Gastrocnemius medialis (tissue), 4 donors: ENCODE measurements at regions not wholly inside any gene's neighbourhood (a gene's known extent, or its start where the extent isn't known, plus 50 kb on each side); places are given as distances from the start of the nearest gene placed in this dataset.

ENCODE experiments used
- POLR2A ChIP-seq, 2 donors: fragments of 450-650 bp; IDR thresholded peaks; one replicate each; pipeline ENCODE4 v1.6.1; 2017; ENCODE audit warnings: antibody characterized with exemption in 2 of 2, mild to moderate bottlenecking in 2 of 2, moderate library complexity in 2 of 2
- TF ChIP-seq, protein P1 (sequence below), 5 experiments: fragments of 450-650 bp in 3 of 5; fragments of 200-600 bp in 2 of 5; sonication (generic) in 2 of 5; IDR thresholded peaks in 4 of 5; conservative IDR thresholded peaks in 1 of 5; 1 replicate in 4 of 5; 2 replicates in 1 of 5; pipeline ENCODE4 v1.5.1; 2016 to 2019; ENCODE audit warnings: antibody characterized with exemption in 5 of 5, mild to moderate bottlenecking in 3 of 5, moderate library complexity in 3 of 5

DNA sequence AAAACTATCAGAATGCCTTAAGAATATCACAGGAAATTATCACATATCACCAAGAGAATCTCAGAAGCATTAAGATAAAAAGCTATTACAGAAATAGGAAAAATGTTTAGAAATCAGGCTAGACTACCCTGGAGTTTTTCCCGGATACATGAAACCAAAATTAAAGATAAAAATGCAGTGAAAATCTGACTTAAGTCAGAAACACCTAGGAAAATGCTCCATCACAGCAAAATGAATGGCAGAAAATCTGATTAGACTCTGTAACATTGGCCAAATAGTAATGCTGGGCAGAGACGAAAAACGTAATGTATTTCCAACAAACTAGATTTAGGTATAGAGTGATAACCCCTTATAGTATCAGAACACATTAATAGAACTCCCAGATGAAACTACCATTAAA lies 1626.7 kb upstream of the C9orf72 start:
- TF ChIP-seq, protein P1, sequence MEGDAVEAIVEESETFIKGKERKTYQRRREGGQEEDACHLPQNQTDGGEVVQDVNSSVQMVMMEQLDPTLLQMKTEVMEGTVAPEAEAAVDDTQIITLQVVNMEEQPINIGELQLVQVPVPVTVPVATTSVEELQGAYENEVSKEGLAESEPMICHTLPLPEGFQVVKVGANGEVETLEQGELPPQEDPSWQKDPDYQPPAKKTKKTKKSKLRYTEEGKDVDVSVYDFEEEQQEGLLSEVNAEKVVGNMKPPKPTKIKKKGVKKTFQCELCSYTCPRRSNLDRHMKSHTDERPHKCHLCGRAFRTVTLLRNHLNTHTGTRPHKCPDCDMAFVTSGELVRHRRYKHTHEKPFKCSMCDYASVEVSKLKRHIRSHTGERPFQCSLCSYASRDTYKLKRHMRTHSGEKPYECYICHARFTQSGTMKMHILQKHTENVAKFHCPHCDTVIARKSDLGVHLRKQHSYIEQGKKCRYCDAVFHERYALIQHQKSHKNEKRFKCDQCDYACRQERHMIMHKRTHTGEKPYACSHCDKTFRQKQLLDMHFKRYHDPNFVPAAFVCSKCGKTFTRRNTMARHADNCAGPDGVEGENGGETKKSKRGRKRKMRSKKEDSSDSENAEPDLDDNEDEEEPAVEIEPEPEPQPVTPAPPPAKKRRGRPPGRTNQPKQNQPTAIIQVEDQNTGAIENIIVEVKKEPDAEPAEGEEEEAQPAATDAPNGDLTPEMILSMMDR (IDR thresholded peaks at IDR 0.05 in 4 of 5, conservative IDR thresholded peaks at IDR 0.05 in 1 of 5): no peak
- no peak for TF ChIP-seq POLR2A (IDR thresholded peaks at IDR 0.05)
